ENCODE measurements at regions not wholly inside any gene's neighbourhood (a gene's known extent, or its start where the extent isn't known, plus 50 kb on each side); places are given as distances from the start of the nearest gene placed in this dataset.

DNA sequence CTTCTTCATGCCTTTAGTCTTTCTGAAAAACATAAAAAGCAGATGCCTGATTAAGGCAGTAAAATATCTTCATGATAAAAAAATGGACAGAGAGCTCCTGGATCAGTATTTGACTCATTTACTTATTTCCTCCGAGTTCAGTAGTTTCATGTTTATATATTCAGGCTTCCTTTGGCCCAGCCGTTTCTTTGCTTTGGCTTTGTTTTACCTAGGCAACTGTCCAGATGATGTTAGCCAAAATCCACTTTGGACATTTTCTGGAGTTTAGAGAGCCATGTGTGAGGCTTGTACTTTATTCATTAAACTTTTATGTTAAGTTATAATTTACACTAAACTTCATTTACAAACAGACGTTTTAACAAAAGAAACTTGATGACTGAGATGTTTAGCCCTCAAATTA, 307.1 kb upstream of the RSPO3 start:
- no peaks in the 10 kb centered on the region for H3K79me2 ChIP-seq (ENCODE audit: insufficient read depth, low read length)
- no peaks in the 10 kb centered on the region for H3F3A ChIP-seq (ENCODE audit: insufficient read depth)
- H4K20me1 ChIP-seq (ENCODE audit: low read depth, low read length), result no peaks in the 10 kb centered on the region; the same call in 1 of the 2 replicates
- H3K4me2 ChIP-seq (ENCODE audit: low read depth, low read length, poor library complexity, severe bottlenecking), result no peak overlapping the region
- no peaks in the 10 kb centered on the region for H3K36me3 ChIP-seq (ENCODE audit: low read length)
- no peaks in the 10 kb centered on the region for H3K9me3 ChIP-seq (ENCODE audit: insufficient read depth, low read length)
- H3K4me3 ChIP-seq (ENCODE audit: insufficient read depth, low read length, poor library complexity, severe bottlenecking), result no peak overlapping the region
- TF ChIP-seq EZH2phosphoT487 (conservative IDR thresholded peaks at IDR 0.05; ENCODE audit: low read length), result no peak
- TF ChIP-seq, protein P1, sequence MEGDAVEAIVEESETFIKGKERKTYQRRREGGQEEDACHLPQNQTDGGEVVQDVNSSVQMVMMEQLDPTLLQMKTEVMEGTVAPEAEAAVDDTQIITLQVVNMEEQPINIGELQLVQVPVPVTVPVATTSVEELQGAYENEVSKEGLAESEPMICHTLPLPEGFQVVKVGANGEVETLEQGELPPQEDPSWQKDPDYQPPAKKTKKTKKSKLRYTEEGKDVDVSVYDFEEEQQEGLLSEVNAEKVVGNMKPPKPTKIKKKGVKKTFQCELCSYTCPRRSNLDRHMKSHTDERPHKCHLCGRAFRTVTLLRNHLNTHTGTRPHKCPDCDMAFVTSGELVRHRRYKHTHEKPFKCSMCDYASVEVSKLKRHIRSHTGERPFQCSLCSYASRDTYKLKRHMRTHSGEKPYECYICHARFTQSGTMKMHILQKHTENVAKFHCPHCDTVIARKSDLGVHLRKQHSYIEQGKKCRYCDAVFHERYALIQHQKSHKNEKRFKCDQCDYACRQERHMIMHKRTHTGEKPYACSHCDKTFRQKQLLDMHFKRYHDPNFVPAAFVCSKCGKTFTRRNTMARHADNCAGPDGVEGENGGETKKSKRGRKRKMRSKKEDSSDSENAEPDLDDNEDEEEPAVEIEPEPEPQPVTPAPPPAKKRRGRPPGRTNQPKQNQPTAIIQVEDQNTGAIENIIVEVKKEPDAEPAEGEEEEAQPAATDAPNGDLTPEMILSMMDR (IDR thresholded peaks at IDR 0.05; ENCODE audit: insufficient read depth, low read length, poor library complexity, severe bottlenecking), result no peak
- H3K9me2 ChIP-seq (replicated peaks; ENCODE audit: insufficient read depth, low read length), result no peaks in the 10 kb centered on the region
- H3K27ac ChIP-seq (ENCODE audit: low read depth, low read length), result no peak overlapping the region
- no peaks in the 10 kb centered on the region for H3K27me3 ChIP-seq (ENCODE audit: low read length)
- H3K9ac ChIP-seq (ENCODE audit: low read length), result no peak overlapping the region
- H2AFZ ChIP-seq (ENCODE audit: low read depth, low read length, severe bottlenecking), result no peak overlapping the region

DNA sequence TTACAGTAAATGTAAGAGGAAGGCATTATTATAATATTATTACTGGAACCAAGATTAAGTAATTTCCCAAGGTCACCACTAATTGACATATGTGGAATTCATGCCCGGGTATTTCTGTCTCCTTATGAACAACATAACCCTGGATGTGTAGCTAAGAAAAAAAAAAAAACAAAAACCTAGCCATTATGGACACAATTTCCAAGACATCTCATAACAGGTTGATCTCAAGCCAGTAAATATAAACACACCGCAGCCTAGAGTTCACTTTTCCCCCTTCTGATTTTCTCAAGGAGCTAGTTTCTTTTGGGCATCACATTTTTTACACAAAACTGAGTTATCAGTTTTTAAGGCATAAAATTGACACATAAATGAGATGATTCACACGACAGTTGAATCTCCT, 306.5 kb upstream of the RSPO3 start:
- H3K9ac ChIP-seq (ENCODE audit: low read length), result no peak overlapping the region
- H3K9me2 ChIP-seq (replicated peaks; ENCODE audit: insufficient read depth, low read length), result no peaks in the 10 kb centered on the region
- TF ChIP-seq, protein P1 (IDR thresholded peaks at IDR 0.05; ENCODE audit: insufficient read depth, low read length, poor library complexity, severe bottlenecking), result no peak
- no peak for TF ChIP-seq EZH2phosphoT487 (conservative IDR thresholded peaks at IDR 0.05; ENCODE audit: low read length)
- no peak overlapping the region for H2AFZ ChIP-seq (ENCODE audit: low read depth, low read length, severe bottlenecking)
- no peaks in the 10 kb centered on the region; the same call in 1 of the 2 replicates for H4K20me1 ChIP-seq (ENCODE audit: low read depth, low read length)
- H3K9me3 ChIP-seq (ENCODE audit: insufficient read depth, low read length), result no peaks in the 10 kb centered on the region
- no peaks in the 10 kb centered on the region for H3K79me2 ChIP-seq (ENCODE audit: insufficient read depth, low read length)
- H3K36me3 ChIP-seq (ENCODE audit: low read length), result no peaks in the 10 kb centered on the region
- H3K4me3 ChIP-seq (ENCODE audit: insufficient read depth, low read length, poor library complexity, severe bottlenecking), result no peak overlapping the region
- no peak overlapping the region for H3K27ac ChIP-seq (ENCODE audit: low read depth, low read length)
- H3K27me3 ChIP-seq (ENCODE audit: low read length), result no peaks in the 10 kb centered on the region
- no peaks in the 10 kb centered on the region for H3F3A ChIP-seq (ENCODE audit: insufficient read depth)
- H3K4me2 ChIP-seq (ENCODE audit: low read depth, low read length, poor library complexity, severe bottlenecking), result no peak overlapping the region

DNA sequence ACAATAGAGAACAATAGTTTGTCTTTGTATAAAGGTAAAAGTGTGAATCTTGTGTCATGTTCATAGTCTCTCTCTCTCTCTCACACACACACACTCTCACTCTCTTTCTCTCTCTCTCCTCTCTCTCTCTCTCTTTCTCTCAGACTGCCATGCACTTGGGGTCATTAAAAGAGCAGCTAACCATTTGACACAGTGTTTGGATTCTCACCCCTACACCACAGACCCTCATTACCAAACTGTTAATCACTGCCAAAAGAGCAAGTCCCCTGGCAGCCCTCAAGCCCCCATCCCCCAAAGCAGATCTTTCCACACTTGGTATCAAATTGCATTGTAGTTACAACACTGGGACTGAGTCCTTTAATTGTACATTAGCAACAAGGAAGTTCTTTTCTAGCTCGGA, 305.8 kb upstream of the RSPO3 start:
- H3K9ac ChIP-seq (ENCODE audit: low read length), result no peak overlapping the region
- no peaks in the 10 kb centered on the region for H3K36me3 ChIP-seq (ENCODE audit: low read length)
- no peaks in the 10 kb centered on the region for H3F3A ChIP-seq (ENCODE audit: insufficient read depth)
- no peaks in the 10 kb centered on the region for H3K9me3 ChIP-seq (ENCODE audit: insufficient read depth, low read length)
- TF ChIP-seq, protein P1 (IDR thresholded peaks at IDR 0.05; ENCODE audit: insufficient read depth, low read length, poor library complexity, severe bottlenecking), result no peak
- TF ChIP-seq EZH2phosphoT487 (conservative IDR thresholded peaks at IDR 0.05; ENCODE audit: low read length), result no peak
- H4K20me1 ChIP-seq (ENCODE audit: low read depth, low read length), result peaks cover 2% of the 10 kb centered on the region; the same call in 1 of the 2 replicates
- H3K27ac ChIP-seq (ENCODE audit: low read depth, low read length), result no peak overlapping the region
- H3K4me3 ChIP-seq (ENCODE audit: insufficient read depth, low read length, poor library complexity, severe bottlenecking), result no peak overlapping the region
- H3K27me3 ChIP-seq (ENCODE audit: low read length), result no peaks in the 10 kb centered on the region
- H2AFZ ChIP-seq (ENCODE audit: low read depth, low read length, severe bottlenecking), result no peak overlapping the region
- H3K9me2 ChIP-seq (replicated peaks; ENCODE audit: insufficient read depth, low read length), result no peaks in the 10 kb centered on the region
- no peaks in the 10 kb centered on the region for H3K79me2 ChIP-seq (ENCODE audit: insufficient read depth, low read length)
- no peak overlapping the region for H3K4me2 ChIP-seq (ENCODE audit: low read depth, low read length, poor library complexity, severe bottlenecking)
